GM23338 (cell line): ENCODE measurements at regions not wholly inside any gene's neighbourhood (a gene's known extent, or its start where the extent isn't known, plus 50 kb on each side); places are given as distances from the start of the nearest gene placed in this dataset.

Experiments
- CREB1 ChIP-seq: fragments of 250-450 bp; sonication (Bioruptor Pico); IDR thresholded peaks from 2 replicates; pipeline ENCODE4 v1.5.0; 2020; ENCODE audit warnings: low read depth, mild to moderate bottlenecking, moderate library complexity
- CTCF ChIP-seq, 2 experiments: fragments of 200-600 bp in 1 of 2; sonication (generic) in 1 of 2; conservative IDR thresholded peaks; 2 replicates each; pipeline versions ENCODE4 v1.5.1 to v1.6.1; 2016 to 2017; ENCODE audit warnings: antibody characterized with exemption in 2 of 2, low read depth in 2 of 2, mild to moderate bottlenecking in 2 of 2, moderate library complexity in 1 of 2
- ETS1 ChIP-seq: IDR thresholded peaks from 2 replicates; pipeline ENCODE4 v1.6.1; 2016; ENCODE audit warnings: antibody characterized with exemption
- EZH2 ChIP-seq: fragments of 200-600 bp; sonication (generic); IDR thresholded peaks from one replicate; pipeline ENCODE4 v1.8.0; 2017; ENCODE audit warnings: antibody characterized with exemption, mild to moderate bottlenecking, low read depth; ENCODE audit not compliant: unreplicated experiment
- JUNB ChIP-seq: IDR thresholded peaks from one replicate; pipeline ENCODE4 v1.6.1; 2016; ENCODE audit warnings: antibody characterized with exemption; ENCODE audit not compliant: unreplicated experiment
- POLR2AphosphoS5 ChIP-seq: IDR thresholded peaks from 2 replicates; pipeline ENCODE4 v1.6.1; 2016; ENCODE audit warnings: antibody characterized with exemption, low read depth
- ZNF114 ChIP-seq: fragments of 250-450 bp; sonication (Bioruptor Pico); IDR thresholded peaks from 2 replicates; pipeline ENCODE4 v1.5.0; 2020; ENCODE audit warnings: mild to moderate bottlenecking, moderate library complexity
- TF ChIP-seq, protein P1 (sequence below): IDR thresholded peaks from one replicate; pipeline ENCODE4 v1.6.1; 2018; ENCODE audit warnings: antibody characterized with exemption; ENCODE audit not compliant: unreplicated experiment

DNA sequence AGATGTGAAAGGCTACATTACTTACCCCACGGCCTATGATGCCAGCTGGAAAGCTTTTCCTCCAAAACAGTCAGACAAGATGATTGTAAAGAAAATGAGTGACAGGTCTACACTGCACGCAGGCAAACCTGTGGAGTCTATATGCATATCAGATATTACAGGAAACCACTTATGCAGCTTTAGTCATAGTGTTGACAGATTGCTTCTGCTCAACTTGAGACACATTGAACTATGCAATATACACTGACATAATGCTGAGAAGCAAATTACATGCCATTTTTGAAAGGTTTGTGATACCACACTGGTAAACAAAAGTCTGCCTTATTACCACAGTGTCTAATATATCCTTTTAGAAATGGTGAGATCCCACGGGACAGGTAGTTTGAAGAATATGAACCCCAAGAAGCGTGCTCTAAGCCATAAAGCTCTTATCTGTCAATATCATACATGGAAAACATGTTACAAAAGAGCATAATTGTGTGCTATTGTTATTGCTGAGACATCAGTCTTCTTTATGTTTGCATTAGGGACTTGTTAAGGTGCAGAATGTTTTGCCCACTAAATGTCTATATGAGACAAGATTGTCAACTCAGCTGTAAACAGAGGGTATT, 1835.8 kb upstream of the TENM3 start:
- TF ChIP-seq CTCF (conservative IDR thresholded peaks at IDR 0.05; ENCODE audit: low read depth in 2 of 2) (no peak), JUNB (no peak), EZH2 (no peak), POLR2AphosphoS5 (no peak), CREB1 (CRISPR knock-in tag) (no peak), ETS1 (no peak), ZNF114 (CRISPR knock-in tag) (no peak)
- TF ChIP-seq, protein P1, sequence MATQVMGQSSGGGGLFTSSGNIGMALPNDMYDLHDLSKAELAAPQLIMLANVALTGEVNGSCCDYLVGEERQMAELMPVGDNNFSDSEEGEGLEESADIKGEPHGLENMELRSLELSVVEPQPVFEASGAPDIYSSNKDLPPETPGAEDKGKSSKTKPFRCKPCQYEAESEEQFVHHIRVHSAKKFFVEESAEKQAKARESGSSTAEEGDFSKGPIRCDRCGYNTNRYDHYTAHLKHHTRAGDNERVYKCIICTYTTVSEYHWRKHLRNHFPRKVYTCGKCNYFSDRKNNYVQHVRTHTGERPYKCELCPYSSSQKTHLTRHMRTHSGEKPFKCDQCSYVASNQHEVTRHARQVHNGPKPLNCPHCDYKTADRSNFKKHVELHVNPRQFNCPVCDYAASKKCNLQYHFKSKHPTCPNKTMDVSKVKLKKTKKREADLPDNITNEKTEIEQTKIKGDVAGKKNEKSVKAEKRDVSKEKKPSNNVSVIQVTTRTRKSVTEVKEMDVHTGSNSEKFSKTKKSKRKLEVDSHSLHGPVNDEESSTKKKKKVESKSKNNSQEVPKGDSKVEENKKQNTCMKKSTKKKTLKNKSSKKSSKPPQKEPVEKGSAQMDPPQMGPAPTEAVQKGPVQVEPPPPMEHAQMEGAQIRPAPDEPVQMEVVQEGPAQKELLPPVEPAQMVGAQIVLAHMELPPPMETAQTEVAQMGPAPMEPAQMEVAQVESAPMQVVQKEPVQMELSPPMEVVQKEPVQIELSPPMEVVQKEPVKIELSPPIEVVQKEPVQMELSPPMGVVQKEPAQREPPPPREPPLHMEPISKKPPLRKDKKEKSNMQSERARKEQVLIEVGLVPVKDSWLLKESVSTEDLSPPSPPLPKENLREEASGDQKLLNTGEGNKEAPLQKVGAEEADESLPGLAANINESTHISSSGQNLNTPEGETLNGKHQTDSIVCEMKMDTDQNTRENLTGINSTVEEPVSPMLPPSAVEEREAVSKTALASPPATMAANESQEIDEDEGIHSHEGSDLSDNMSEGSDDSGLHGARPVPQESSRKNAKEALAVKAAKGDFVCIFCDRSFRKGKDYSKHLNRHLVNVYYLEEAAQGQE = no peak
